Transverse colon (tissue), 4 donors: ENCODE measurements at regions not wholly inside any gene's neighbourhood (a gene's known extent, or its start where the extent isn't known, plus 50 kb on each side); places are given as distances from the start of the nearest gene placed in this dataset.

Experiments used
- DNase-seq: peaks from one replicate; pipeline ENCODE4 v3.0.0-alpha.2; 2019
- H3K27ac ChIP-seq, 4 donors: fragments of 200-600 bp; sonication (generic); 2 replicates each; pipeline ENCODE4 v1.5.1; 2016 to 2018; ENCODE audit warnings: inconsistent platforms in 4 of 4
- H3K27me3 ChIP-seq: fragments of 200-600 bp; sonication (generic); 2 replicates; pipeline ENCODE4 v1.5.1; 2017; ENCODE audit warnings: inconsistent platforms
- H3K36me3 ChIP-seq, 4 donors: fragments of 200-600 bp; sonication (generic); 2 replicates each; pipeline ENCODE4 v1.5.1; 2017 to 2019; ENCODE audit warnings: inconsistent platforms in 4 of 4
- H3K4me1 ChIP-seq, 4 donors: fragments of 200-600 bp; sonication (generic); 2 replicates each; pipeline ENCODE4 v1.5.1; 2017 to 2020; ENCODE audit warnings: inconsistent platforms in 4 of 4
- H3K4me3 ChIP-seq, 4 donors: fragments of 200-600 bp; sonication (generic); 1 replicate in 1 of 4; 2 replicates in 3 of 4; pipeline versions ENCODE4 v1.5.1 to v1.6.1; 2017 to 2019; ENCODE audit warnings: inconsistent platforms in 4 of 4
- H3K9me3 ChIP-seq, 2 donors: fragments of 200-600 bp; sonication (generic); 2 replicates each; pipeline ENCODE4 v1.5.1; 2017 to 2019; ENCODE audit warnings: inconsistent platforms in 2 of 2
- EP300 ChIP-seq: sonication (generic); formaldehyde crosslinking; IDR thresholded peaks from one replicate; pipeline ENCODE4 v1.6.1; 2017; ENCODE audit warnings: antibody characterized with exemption, low read depth
- POLR2A ChIP-seq: fragments of 450-650 bp; IDR thresholded peaks from one replicate; pipeline ENCODE4 v1.6.1; 2016; ENCODE audit warnings: antibody characterized with exemption, mild to moderate bottlenecking, moderate library complexity
- POLR2AphosphoS5 ChIP-seq, 3 donors: sonication (generic); formaldehyde crosslinking; IDR thresholded peaks; one replicate each; pipeline ENCODE4 v1.6.1; 2016; ENCODE audit warnings: antibody characterized with exemption in 3 of 3
- WGBS, 2 donors: methylation state at CpG; one replicate each; pipeline ENCODE4 v1.1.5; 2018; ENCODE audit warnings: low coverage in 1 of 2; 5-methylcytosine and 5-hydroxymethylcytosine counted together
- in situ Hi-C, 4 donors: fragments of 200-750 bp; cut with MboI; loops; one replicate each; pipeline versions ENCODE4 v1.15.0 to v1.15.1; 2017; ENCODE audit warnings: low sequenced_read_pairs in 3 of 4, low pct_ligation_motif_present in 1 of 4, low pct_unique_long_range_greater_than_20kb in 1 of 4
- intact Hi-C: fragments of 100-400 bp; cut with DNase I; formaldehyde crosslinking; loops from one replicate; pipeline ENCODE4 v1.15.1; 2023; ENCODE audit warnings: low total_unique reads
- TF ChIP-seq, protein P1 (sequence below), 5 experiments: fragments of 200-600 bp in 3 of 5; fragments of 450-650 bp in 2 of 5; sonication (generic) in 3 of 5; IDR thresholded peaks; 1 replicate in 2 of 5; 2 replicates in 3 of 5; pipeline ENCODE4 v1.5.1; 2016 to 2017; ENCODE audit warnings: antibody characterized with exemption in 5 of 5, inconsistent platforms in 3 of 5, mild to moderate bottlenecking in 2 of 5, moderate library complexity in 1 of 5

DNA sequence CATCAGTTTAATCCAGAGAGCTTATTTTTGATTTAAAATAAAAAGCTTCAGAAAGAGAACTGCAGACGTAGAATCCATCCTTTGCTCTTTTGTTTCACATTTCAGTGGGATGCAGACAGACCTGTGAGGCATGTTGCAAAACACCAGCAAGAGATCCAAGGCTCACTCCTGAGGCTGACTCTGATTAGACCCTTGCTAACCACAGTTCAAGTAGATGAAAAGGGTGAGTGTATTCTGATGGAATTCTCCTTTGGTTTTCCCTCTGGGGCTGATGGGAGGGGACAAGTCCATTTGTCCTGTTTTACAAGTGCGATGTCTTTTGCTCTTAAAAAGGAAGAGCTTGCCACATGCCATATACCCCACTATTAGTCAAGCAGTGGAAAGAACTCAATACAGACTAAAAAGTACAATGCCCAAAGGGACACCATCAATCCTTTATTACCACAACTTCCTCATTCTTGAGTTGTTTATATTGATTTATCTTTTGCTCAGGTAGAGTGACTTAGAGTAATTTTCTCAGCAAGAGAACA lies 772.7 kb downstream of the MAFB start:
- Histone ChIP-seq H3K4me1 (no peaks in the 10 kb centered on the region), H3K9me3 (no peaks in the 10 kb centered on the region), H3K27me3 (no peaks in the 10 kb centered on the region), H3K27ac (no peak overlapping the region), H3K4me3 (no peak overlapping the region), H3K36me3 (no peaks in the 10 kb centered on the region)
- intact Hi-C loops (no loop called here), in situ Hi-C loops (no loop called here)
- WGBS, 2 donors, result 64 to 76% methylated on average over 1 to 2 of the region's 2 CpGs
- TF ChIP-seq POLR2A, result no peak
- no peak for DNase-seq

DNA sequence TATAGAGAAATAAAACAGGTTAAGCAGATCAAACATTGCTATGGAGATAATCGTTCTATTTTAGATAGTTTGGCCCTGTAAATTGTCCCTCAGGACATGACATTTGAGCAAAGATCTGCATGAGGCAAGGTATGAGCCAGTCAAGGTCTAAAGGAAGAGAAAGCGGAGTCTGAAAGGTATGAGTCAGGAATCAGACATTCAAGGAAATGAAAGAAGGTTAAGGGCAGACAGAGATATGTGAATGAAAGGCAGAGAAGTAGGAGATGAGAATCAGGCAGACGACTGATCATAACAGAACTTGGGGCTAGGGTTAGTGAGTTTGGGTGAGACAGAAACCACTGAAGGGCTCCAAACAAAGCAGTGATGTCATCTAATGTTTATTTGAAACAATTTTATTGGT lies 775.8 kb downstream of the MAFB start:
- in situ Hi-C loops (no loop called here), intact Hi-C loops (no loop called here)
- DNase-seq, result no peak
- H3K4me3 ChIP-seq, result no peak overlapping the region
- TF ChIP-seq EP300 (no peak), POLR2A (no peak), POLR2AphosphoS5 (IDR thresholded peaks at IDR 0.05) (no peak)
- TF ChIP-seq, protein P1, sequence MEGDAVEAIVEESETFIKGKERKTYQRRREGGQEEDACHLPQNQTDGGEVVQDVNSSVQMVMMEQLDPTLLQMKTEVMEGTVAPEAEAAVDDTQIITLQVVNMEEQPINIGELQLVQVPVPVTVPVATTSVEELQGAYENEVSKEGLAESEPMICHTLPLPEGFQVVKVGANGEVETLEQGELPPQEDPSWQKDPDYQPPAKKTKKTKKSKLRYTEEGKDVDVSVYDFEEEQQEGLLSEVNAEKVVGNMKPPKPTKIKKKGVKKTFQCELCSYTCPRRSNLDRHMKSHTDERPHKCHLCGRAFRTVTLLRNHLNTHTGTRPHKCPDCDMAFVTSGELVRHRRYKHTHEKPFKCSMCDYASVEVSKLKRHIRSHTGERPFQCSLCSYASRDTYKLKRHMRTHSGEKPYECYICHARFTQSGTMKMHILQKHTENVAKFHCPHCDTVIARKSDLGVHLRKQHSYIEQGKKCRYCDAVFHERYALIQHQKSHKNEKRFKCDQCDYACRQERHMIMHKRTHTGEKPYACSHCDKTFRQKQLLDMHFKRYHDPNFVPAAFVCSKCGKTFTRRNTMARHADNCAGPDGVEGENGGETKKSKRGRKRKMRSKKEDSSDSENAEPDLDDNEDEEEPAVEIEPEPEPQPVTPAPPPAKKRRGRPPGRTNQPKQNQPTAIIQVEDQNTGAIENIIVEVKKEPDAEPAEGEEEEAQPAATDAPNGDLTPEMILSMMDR (IDR thresholded peaks at IDR 0.05), result no peak
- WGBS, 2 donors, result 43 to 54% methylated on average over 2 to 3 of the region's 3 CpGs
- no peaks in the 10 kb centered on the region for H3K9me3 ChIP-seq
- H3K4me1 ChIP-seq, result peaks cover 0 to 5% (median 0%) of the 10 kb centered on the region in 4 donors
- H3K27me3 ChIP-seq, result no peaks in the 10 kb centered on the region
- no peak overlapping the region for H3K27ac ChIP-seq
- H3K36me3 ChIP-seq, result no peaks in the 10 kb centered on the region

DNA sequence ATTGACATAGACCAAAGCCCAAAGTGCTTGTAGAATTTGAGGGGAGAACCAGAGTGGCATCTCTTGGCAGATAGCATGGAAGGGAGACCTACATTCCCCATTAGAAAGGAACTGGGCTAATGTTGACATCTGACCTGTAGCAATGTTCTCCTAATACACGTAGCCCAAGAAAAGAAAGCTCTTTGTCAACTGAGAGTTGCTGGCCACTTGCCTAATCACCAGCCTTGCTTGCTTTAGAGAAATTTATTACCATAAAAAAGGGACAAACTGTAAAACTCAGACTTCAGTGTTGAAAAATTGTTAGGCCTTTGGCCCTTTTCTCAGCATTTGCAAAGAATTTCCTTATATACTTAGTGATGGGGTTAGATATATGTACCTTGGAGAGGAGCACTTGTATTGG lies 777.5 kb downstream of the MAFB start:
- no peak for DNase-seq
- Histone ChIP-seq H3K36me3 (no peaks in the 10 kb centered on the region), H3K4me3 (no peak overlapping the region), H3K9me3 (no peaks in the 10 kb centered on the region), H3K4me1 (peaks cover 0 to 5% (median 0%) of the 10 kb centered on the region in 4 donors), H3K27me3 (no peaks in the 10 kb centered on the region), H3K27ac (no peak overlapping the region)
- intact Hi-C loops, result no loop called here
- no peak for TF ChIP-seq POLR2A
- TF ChIP-seq, protein P1 (IDR thresholded peaks at IDR 0.05), result no peak
- TF ChIP-seq EP300, result no peak
- no peak for TF ChIP-seq POLR2AphosphoS5 (IDR thresholded peaks at IDR 0.05)
- WGBS, 2 donors, result 50 to 52% methylated on average over 1 of the region's 1 CpG
- in situ Hi-C loops, result no loop called here

DNA sequence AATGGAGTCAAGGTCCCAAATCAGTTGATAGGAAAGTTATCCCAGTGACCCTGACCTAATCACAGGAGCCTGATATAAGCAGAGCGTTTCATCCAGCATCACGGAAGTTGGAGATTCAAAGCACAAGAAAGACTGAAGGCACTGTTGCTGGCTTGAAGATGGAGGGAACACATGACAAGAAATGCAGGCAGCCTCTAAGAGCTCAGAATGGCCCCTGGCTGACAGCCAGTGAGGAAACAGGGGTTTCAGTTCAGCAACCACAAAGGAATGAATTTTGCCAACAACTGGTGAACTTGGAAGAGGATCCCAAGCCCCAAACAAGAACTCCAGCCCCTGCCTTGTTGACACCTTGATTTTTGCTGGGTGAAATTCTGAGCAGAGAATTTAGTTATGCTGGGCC lies 778.5 kb downstream of the MAFB start:
- Histone ChIP-seq H3K36me3 (no peaks in the 10 kb centered on the region), H3K4me3 (no peak overlapping the region), H3K27ac (no peak overlapping the region), H3K9me3 (no peaks in the 10 kb centered on the region), H3K27me3 (no peaks in the 10 kb centered on the region), H3K4me1 (peaks cover 0 to 5% (median 0%) of the 10 kb centered on the region in 4 donors)
- TF ChIP-seq, protein P1 (IDR thresholded peaks at IDR 0.05), result no peak
- no peak for TF ChIP-seq POLR2AphosphoS5 (IDR thresholded peaks at IDR 0.05)
- no peak for TF ChIP-seq EP300
- TF ChIP-seq POLR2A, result no peak
- peak; percentile 10 for DNase-seq
- in situ Hi-C loops, result no loop called here
- WGBS, 2 donors, result 61% methylated on average over 2 of the region's 2 CpGs; no CpG with 5 or more reads in 1 of the 2 donors
- intact Hi-C loops, result no loop called here

DNA sequence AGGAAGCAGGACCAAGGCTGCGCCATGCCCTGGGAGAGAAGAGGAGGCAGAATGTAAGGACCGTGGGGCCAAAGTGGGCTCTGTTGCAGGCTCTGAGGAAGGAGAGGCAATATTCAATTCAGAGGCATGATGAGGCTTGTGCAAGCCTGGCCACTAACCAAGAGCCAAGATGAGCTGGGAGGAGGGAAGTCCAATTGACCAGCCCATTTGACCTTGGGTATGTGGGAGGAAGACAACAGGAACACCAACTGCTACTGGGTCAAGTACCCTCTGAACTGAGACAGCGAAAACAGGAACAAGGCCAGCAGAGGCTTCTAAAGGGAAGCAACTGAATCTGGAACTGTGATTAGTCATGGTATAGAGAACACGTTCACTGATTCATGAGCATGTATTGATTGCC lies 779.6 kb downstream of the MAFB start:
- no peak overlapping the region for H3K4me3 ChIP-seq
- intact Hi-C loops (no loop called here), in situ Hi-C loops (no loop called here)
- no peaks in the 10 kb centered on the region for H3K27me3 ChIP-seq
- 53 to 71% methylated on average over 3 to 4 of the region's 4 CpGs for WGBS, 2 donors
- H3K4me1 ChIP-seq, result peaks cover 0 to 5% (median 0%) of the 10 kb centered on the region in 4 donors
- no peaks in the 10 kb centered on the region for H3K9me3 ChIP-seq
- peak; percentile 10 for DNase-seq
- no peak for TF ChIP-seq POLR2AphosphoS5 (IDR thresholded peaks at IDR 0.05)
- no peak for TF ChIP-seq POLR2A
- TF ChIP-seq, protein P1 (IDR thresholded peaks at IDR 0.05), result no peak
- no peak for TF ChIP-seq EP300
- no peak overlapping the region for H3K27ac ChIP-seq
- no peaks in the 10 kb centered on the region for H3K36me3 ChIP-seq
